ENCODE measurements at regions not wholly inside any gene's neighbourhood (a gene's known extent, or its start where the extent isn't known, plus 50 kb on each side); places are given as distances from the start of the nearest gene placed in this dataset.
A peak's percentile ranks its signal among the peaks of the same experiment; 100 is the strongest.
"Not testable (repeated sequence)": the region's sequence is repeated elsewhere in the genome, so short reads cannot be mapped to it uniquely, and the experiment has no call there.

DNA sequence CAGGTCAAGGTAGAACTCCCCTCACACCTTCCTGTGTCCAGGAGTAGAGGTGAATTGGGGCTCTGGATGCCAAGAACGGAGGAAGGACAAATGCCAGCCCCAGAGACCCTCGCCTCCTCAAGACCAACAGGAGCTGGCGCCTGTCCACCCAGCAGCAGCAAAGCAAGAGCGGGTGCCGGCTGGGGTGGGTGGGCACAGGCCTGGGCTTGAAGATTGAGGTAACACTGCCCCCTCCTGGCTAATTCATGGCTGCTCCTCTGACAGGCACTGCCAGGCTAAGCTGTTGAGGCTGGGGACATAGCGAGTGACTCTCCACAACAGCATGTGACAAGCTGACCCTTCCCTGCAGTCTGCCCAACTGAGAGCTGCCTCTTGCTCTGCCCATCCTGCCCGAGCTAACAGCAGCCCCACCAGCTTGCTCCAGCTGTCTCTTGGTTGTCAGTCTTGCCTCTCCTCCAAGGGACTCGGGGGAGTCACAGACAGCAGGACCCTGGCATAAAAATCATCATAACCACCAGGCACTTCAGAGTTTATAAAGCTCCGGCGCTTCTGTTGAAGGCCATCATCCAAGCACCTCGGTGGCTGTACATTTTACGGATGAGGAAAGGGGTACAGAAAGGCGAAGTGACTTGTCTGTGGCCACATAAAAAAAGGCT, 202.3 kb downstream of the TBC1D2B start:
- not testable (repeated sequence) for H3K4me3 ChIP-seq (ENCODE audit: low read depth, low read length)
- peak; percentile 47 for DNase-seq (ENCODE audit: low read depth)
- TF ChIP-seq, protein P1, sequence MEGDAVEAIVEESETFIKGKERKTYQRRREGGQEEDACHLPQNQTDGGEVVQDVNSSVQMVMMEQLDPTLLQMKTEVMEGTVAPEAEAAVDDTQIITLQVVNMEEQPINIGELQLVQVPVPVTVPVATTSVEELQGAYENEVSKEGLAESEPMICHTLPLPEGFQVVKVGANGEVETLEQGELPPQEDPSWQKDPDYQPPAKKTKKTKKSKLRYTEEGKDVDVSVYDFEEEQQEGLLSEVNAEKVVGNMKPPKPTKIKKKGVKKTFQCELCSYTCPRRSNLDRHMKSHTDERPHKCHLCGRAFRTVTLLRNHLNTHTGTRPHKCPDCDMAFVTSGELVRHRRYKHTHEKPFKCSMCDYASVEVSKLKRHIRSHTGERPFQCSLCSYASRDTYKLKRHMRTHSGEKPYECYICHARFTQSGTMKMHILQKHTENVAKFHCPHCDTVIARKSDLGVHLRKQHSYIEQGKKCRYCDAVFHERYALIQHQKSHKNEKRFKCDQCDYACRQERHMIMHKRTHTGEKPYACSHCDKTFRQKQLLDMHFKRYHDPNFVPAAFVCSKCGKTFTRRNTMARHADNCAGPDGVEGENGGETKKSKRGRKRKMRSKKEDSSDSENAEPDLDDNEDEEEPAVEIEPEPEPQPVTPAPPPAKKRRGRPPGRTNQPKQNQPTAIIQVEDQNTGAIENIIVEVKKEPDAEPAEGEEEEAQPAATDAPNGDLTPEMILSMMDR (IDR thresholded peaks at IDR 0.05; ENCODE audit: insufficient read depth, low read depth, low read length), result peak; percentile 58

DNA sequence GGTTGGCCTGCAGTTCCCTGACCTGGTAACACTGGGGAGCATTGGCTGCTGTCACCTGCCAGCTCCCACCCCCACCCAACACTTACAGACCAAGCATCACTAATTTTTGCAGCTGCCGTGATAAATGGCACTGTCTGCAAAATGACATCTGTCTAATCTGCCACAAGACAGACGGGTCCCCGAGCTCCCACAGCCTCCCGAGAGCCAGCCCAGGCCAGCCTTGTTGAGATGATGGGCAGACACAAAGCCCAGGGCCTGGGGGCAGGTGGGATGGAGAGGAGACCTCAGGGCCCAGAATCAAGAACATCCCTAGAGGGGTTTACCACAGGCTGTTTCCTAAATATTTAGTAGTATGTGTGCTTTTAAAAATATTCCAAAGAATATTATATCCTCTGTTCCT, 203.4 kb downstream of the TBC1D2B start:
- DNase-seq (ENCODE audit: low read depth), result no peak
- no peak overlapping the region for H3K4me3 ChIP-seq (ENCODE audit: low read depth, low read length)
- TF ChIP-seq, protein P1 (IDR thresholded peaks at IDR 0.05; ENCODE audit: insufficient read depth, low read depth, low read length), result no peak

DNA sequence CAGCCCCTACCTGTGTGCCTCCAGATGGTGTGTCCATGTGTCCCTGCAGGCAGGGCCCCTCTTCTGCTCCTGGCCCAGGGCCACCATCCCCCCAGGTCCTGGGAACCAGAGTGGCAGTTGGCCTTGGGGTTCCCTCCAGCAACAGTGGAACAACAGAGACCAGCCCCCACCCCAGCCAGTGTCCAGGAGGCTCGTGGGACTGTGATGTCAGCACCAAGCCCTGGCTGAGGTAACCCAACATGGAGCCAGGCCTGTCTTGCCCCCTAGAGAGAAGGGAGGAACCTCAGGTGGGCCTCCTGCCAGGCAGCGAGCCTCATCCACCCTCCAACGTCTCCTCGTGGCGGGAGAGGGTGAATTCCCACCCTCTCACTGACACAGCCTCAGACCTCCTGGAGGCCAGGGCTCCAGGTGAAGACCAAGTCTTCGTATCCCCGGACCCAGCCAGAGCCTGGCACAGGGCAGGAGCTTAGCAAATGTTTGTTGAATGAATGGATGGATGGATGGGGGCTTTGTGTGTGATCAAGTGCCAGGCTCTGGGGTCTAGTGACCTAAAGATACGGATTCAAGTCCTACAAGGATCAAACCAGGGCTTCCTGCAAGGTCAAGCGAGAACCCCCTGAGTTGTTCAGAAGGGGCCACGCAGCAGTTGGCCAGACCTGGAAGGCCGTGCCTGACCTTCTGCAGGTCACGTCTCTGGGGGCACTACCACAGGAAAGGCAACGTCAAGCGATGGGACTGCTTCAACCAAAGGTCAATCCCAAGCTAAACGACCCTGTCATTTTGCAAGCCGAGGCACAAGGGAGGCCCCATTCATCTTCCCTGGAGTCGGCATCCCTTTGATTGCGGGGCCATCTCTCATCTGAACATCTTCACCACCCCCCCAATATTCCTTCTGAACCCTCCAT, 204.7 kb downstream of the TBC1D2B start:
- DNase-seq (ENCODE audit: low read depth); H3K4me3 ChIP-seq (ENCODE audit: low read depth, low read length): not testable (repeated sequence)

DNA sequence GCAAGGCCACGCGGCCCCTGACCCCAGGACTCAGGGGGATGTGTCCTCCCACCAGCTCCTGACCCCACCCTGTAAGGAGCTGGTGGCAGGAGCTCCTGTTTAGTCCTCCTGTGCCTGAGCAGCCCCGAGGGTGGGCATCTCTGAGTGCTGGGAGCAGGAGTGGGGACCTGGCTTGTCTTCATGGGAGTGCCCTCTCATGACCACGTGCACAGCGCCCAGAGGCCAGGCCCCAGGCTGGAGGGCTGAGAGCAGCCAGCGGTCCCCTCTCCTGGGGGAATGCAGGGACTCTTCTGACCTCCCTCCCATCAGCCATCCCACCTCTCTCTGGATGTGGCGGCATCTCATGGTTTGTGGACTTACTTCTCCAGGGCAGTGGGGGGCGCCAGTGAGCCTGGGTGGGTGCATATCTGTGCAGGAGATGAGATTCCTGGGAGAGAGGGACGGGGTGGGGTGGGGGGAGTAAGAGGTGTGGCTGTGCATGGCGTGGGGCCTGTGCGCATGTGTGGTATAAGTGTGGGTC, 205.6 kb downstream of the TBC1D2B start:
- H3K4me3 ChIP-seq (ENCODE audit: low read depth, low read length), result no peak overlapping the region
- DNase-seq (ENCODE audit: low read depth), result no peak
- TF ChIP-seq, protein P1 (IDR thresholded peaks at IDR 0.05; ENCODE audit: insufficient read depth, low read depth, low read length), result peak; percentile 11

DNA sequence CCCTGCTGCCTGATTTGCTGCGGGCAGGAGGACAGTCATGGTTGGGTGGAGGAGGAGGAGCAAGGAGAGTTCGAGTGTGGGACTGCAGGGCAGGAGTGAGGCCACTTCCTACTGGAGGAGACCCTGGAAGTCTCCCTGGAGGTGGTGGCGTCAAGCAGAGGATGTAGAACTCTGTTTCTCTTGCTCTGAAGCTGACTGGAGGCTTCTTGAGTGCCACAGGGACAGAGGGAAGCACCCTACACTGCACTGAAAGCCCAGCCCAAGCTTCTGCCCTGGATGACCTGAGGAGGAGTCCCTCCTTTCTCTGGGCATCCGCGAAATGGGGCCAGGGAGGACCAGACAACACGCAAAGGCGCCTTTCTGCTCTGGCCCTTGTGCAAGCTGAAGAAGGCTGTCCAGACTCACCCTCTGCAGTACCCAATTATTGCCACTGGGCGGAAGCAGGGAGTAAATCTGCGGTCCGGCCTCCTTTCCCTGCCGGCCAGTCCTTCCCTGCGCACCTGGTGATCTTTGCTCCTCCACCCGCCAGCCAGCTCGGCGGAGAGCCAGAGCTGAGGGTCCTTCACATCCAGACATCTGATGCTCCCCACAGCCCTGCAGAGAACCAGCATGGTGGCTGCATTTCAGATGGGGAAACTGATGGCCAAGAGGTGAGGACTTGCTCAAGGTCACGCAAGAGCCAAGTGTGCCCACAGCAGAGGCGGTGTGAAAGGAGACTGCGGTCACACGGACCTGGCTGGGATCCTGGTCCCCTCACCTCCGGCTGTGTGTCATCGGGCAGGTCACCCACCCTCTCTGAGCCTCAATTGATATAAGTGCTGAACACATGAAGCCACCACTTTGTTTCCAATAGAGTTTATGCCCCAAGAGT, 207.1 kb downstream of the TBC1D2B start:
- TF ChIP-seq, protein P1 (IDR thresholded peaks at IDR 0.05; ENCODE audit: insufficient read depth, low read depth, low read length), result peak; percentile 78
- DNase-seq (ENCODE audit: low read depth), result peak; percentile 60
- no peak overlapping the region for H3K4me3 ChIP-seq (ENCODE audit: low read depth, low read length)

DNA sequence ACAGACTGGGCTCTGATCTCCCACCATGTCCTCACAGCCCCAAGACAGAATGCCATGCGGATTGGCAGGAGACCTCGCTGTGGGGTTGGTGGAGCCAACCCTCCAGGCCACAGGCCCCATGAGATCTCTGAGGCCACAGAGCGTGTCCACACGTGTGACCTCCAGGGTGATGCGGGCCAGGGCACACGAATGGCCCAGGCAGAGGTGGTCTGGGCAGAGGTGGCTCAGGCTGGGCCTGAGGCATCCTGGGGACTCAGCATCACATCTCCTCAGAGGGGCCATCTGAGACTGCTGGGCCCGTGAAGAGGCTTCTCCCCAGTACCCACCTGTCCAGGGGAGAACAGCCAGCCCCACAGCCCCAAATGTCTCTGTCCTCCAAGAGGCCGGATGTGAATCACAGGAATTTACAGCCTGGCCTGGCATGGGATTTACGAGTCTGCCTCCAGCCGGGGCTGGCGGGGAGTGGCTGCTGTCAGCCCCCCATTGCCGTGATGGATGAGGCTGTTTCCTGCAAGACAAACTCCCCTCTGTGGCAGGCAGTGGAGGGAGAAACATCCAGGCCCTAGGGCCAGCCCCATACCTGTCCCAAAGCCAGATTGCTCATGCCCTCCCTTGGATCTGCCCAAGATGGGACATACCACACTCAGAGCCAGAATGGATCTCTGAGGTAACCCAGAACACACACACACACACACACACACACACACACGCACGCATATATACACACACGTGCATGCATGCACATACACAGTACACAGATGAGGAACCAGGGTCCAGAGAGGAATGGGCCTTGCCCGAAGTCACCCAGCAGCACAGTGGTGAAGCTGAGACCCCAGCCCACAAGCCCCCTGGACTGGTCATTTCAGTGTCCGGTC, 208.3 kb downstream of the TBC1D2B start:
- peak; percentile 45 for DNase-seq (ENCODE audit: low read depth)
- TF ChIP-seq, protein P1 (IDR thresholded peaks at IDR 0.05; ENCODE audit: insufficient read depth, low read depth, low read length), result no peak
- H3K4me3 ChIP-seq (ENCODE audit: low read depth, low read length), result no peak overlapping the region

DNA sequence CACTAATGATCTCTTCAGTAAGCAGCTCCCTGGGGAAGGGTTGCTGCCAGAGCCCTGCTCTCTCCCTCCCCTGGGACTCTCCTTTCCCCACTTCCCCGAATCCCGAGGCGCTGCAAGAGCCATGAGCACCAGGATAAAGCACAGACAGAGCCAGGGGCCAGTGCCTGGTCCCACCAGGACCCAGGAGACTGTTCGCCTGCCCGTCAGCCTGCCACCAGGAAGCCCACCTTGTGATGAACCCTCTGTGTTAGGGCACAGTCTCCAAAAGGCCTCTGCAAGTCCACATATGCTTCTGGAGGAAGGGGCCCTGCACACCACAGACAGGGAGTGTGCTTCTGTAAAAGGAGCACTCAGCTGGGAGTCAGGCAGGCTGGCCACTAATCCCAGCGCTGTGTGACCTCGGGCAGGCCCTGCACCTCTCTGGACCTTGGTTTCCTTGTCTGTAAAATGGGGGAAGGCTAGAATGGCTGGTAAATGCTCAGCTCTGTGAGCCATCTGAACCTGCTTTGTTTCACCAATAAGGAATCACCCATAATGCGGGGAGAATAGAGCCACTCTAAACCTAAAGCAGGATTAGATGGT, 209.4 kb downstream of the TBC1D2B start:
- H3K4me3 ChIP-seq (ENCODE audit: low read depth, low read length); DNase-seq (ENCODE audit: low read depth): not testable (repeated sequence)

All from fibroblast of villous mesenchyme (primary cell).